ENCODE measurements at regions not wholly inside any gene's neighbourhood (a gene's known extent, or its start where the extent isn't known, plus 50 kb on each side); places are given as distances from the start of the nearest gene placed in this dataset.

GRCh38 chr16:63185235-63185780, 1149.1 kb upstream of the CDH8 start:
- TF ChIP-seq, protein P1, sequence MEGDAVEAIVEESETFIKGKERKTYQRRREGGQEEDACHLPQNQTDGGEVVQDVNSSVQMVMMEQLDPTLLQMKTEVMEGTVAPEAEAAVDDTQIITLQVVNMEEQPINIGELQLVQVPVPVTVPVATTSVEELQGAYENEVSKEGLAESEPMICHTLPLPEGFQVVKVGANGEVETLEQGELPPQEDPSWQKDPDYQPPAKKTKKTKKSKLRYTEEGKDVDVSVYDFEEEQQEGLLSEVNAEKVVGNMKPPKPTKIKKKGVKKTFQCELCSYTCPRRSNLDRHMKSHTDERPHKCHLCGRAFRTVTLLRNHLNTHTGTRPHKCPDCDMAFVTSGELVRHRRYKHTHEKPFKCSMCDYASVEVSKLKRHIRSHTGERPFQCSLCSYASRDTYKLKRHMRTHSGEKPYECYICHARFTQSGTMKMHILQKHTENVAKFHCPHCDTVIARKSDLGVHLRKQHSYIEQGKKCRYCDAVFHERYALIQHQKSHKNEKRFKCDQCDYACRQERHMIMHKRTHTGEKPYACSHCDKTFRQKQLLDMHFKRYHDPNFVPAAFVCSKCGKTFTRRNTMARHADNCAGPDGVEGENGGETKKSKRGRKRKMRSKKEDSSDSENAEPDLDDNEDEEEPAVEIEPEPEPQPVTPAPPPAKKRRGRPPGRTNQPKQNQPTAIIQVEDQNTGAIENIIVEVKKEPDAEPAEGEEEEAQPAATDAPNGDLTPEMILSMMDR (IDR thresholded peaks at IDR 0.05; ENCODE audit: poor library complexity), result no peak
- no peak for TF ChIP-seq EZH2 (IDR thresholded peaks at IDR 0.05; ENCODE audit: borderline replicate concordance)
